GM23338 (cell line): ENCODE measurements at regions not wholly inside any gene's neighbourhood (a gene's known extent, or its start where the extent isn't known, plus 50 kb on each side); places are given as distances from the start of the nearest gene placed in this dataset.

Experiments used
- ATAC-seq: fragments of 200-7000 bp; cut with Tn5 transposase; 3 replicates; pipeline ENCODE4 v1.9.1; 2020
- DNase-seq: peaks from one replicate; pipeline ENCODE4 v3.0.0-alpha.2; 2015; ENCODE audit warnings: low spot score
- H2AFZ ChIP-seq: fragments of 200-600 bp; sonication (generic); 2 replicates; pipeline ENCODE4 v1.8.0; 2016; ENCODE audit warnings: antibody characterized with exemption, mild to moderate bottlenecking, moderate library complexity
- H3F3A ChIP-seq: fragments of 200-600 bp; sonication (generic); replicated peaks from 2 replicates; pipeline ENCODE4 v1.8.0; 2017; ENCODE audit warnings: antibody characterized with exemption, mixed run types, low read depth
- H3K27ac ChIP-seq: fragments of 200-600 bp; sonication (generic); 2 replicates; pipeline ENCODE4 v1.6.1; 2016; ENCODE audit warnings: low read depth
- H3K27me3 ChIP-seq: fragments of 200-600 bp; sonication (generic); 2 replicates; pipeline ENCODE4 v1.8.0; 2016; ENCODE audit warnings: mild to moderate bottlenecking, mixed run types, moderate library complexity; ENCODE audit not compliant: insufficient read depth
- H3K36me3 ChIP-seq: fragments of 200-600 bp; sonication (generic); 2 replicates; pipeline ENCODE4 v1.8.0; 2016; ENCODE audit warnings: mild to moderate bottlenecking; ENCODE audit not compliant: insufficient read depth
- H3K4me1 ChIP-seq: fragments of 200-600 bp; sonication (generic); 2 replicates; pipeline ENCODE4 v1.8.0; 2016; ENCODE audit warnings: mild to moderate bottlenecking, moderate library complexity; ENCODE audit not compliant: insufficient read depth
- H3K4me2 ChIP-seq: fragments of 200-600 bp; sonication (generic); 2 replicates; pipeline ENCODE4 v1.7.1; 2017; ENCODE audit warnings: mixed run types
- H3K4me3 ChIP-seq: fragments of 200-600 bp; sonication (generic); 2 replicates; pipeline ENCODE4 v1.6.1; 2016; ENCODE audit warnings: mixed run types
- H3K79me2 ChIP-seq: fragments of 200-600 bp; sonication (generic); replicated peaks from 2 replicates; pipeline ENCODE4 v1.8.0; 2017; ENCODE audit warnings: mild to moderate bottlenecking; ENCODE audit not compliant: insufficient read depth
- H3K9me2 ChIP-seq: fragments of 200-600 bp; sonication (generic); 2 replicates; pipeline ENCODE4 v1.8.0; 2017; ENCODE audit not compliant: insufficient read depth
- H4K20me1 ChIP-seq: fragments of 200-600 bp; sonication (generic); replicated peaks from 2 replicates; pipeline ENCODE4 v1.8.0; 2017; ENCODE audit warnings: mild to moderate bottlenecking; ENCODE audit not compliant: insufficient read depth
- H3K27ac Mint-ChIP-seq: 2 replicates; pipeline ENCODE4 v1.8.0; 2020; ENCODE audit warnings: inconsistent platforms, mild to moderate bottlenecking, moderate library complexity, mixed read lengths
- H3K27me3 Mint-ChIP-seq: 3 replicates; pipeline ENCODE4 v1.8.0; 2022; ENCODE audit warnings: low read depth, mild to moderate bottlenecking, moderate library complexity, mixed read lengths, inconsistent platforms; ENCODE audit not compliant: insufficient read depth, poor library complexity
- H3K36me3 Mint-ChIP-seq: 3 replicates; pipeline ENCODE4 v1.8.0; 2021; ENCODE audit warnings: low read depth, mild to moderate bottlenecking, inconsistent platforms, moderate library complexity, mixed read lengths
- H3K4me1 Mint-ChIP-seq: 3 replicates; pipeline ENCODE4 v1.8.0; 2020; ENCODE audit warnings: mild to moderate bottlenecking, inconsistent platforms, mixed read lengths
- H3K4me3 Mint-ChIP-seq: 3 replicates; pipeline ENCODE4 v1.8.0; 2021; ENCODE audit warnings: moderate library complexity, mild to moderate bottlenecking, inconsistent platforms, mixed read lengths
- H3K9me3 Mint-ChIP-seq: 3 replicates; pipeline ENCODE4 v1.8.0; 2020; ENCODE audit warnings: moderate library complexity, mild to moderate bottlenecking, inconsistent platforms, mixed read lengths
- EZH2 ChIP-seq: fragments of 200-600 bp; sonication (generic); IDR thresholded peaks from one replicate; pipeline ENCODE4 v1.8.0; 2017; ENCODE audit warnings: antibody characterized with exemption, mild to moderate bottlenecking, low read depth; ENCODE audit not compliant: unreplicated experiment
- EZH2phosphoT487 ChIP-seq: fragments of 200-600 bp; sonication (generic); IDR thresholded peaks from one replicate; pipeline ENCODE4 v1.8.1; 2018; ENCODE audit warnings: antibody characterized with exemption; ENCODE audit not compliant: unreplicated experiment
- JUNB ChIP-seq: IDR thresholded peaks from one replicate; pipeline ENCODE4 v1.6.1; 2016; ENCODE audit warnings: antibody characterized with exemption; ENCODE audit not compliant: unreplicated experiment
- NANOG ChIP-seq: IDR thresholded peaks from 2 replicates; pipeline ENCODE4 v1.6.1; 2016; ENCODE audit warnings: antibody characterized with exemption, borderline replicate concordance
- ZNF114 ChIP-seq: fragments of 250-450 bp; sonication (Bioruptor Pico); IDR thresholded peaks from 2 replicates; pipeline ENCODE4 v1.5.0; 2020; ENCODE audit warnings: mild to moderate bottlenecking, moderate library complexity
- ZNF331 ChIP-seq: fragments of 250-450 bp; sonication (Bioruptor Pico); IDR thresholded peaks from 2 replicates; pipeline ENCODE4 v1.5.0; 2020; ENCODE audit warnings: low read depth, mild to moderate bottlenecking, moderate library complexity
- TF ChIP-seq, protein P1 (sequence below): fragments of 250-450 bp; sonication (Bioruptor Pico); IDR thresholded peaks from 2 replicates; pipeline ENCODE4 v1.5.0; 2020; ENCODE audit warnings: mild to moderate bottlenecking, moderate library complexity

GRCh38 chr20:1779567-1779966 is 115.6 kb upstream of the SIRPA start (continued):
- TF ChIP-seq, protein P1, sequence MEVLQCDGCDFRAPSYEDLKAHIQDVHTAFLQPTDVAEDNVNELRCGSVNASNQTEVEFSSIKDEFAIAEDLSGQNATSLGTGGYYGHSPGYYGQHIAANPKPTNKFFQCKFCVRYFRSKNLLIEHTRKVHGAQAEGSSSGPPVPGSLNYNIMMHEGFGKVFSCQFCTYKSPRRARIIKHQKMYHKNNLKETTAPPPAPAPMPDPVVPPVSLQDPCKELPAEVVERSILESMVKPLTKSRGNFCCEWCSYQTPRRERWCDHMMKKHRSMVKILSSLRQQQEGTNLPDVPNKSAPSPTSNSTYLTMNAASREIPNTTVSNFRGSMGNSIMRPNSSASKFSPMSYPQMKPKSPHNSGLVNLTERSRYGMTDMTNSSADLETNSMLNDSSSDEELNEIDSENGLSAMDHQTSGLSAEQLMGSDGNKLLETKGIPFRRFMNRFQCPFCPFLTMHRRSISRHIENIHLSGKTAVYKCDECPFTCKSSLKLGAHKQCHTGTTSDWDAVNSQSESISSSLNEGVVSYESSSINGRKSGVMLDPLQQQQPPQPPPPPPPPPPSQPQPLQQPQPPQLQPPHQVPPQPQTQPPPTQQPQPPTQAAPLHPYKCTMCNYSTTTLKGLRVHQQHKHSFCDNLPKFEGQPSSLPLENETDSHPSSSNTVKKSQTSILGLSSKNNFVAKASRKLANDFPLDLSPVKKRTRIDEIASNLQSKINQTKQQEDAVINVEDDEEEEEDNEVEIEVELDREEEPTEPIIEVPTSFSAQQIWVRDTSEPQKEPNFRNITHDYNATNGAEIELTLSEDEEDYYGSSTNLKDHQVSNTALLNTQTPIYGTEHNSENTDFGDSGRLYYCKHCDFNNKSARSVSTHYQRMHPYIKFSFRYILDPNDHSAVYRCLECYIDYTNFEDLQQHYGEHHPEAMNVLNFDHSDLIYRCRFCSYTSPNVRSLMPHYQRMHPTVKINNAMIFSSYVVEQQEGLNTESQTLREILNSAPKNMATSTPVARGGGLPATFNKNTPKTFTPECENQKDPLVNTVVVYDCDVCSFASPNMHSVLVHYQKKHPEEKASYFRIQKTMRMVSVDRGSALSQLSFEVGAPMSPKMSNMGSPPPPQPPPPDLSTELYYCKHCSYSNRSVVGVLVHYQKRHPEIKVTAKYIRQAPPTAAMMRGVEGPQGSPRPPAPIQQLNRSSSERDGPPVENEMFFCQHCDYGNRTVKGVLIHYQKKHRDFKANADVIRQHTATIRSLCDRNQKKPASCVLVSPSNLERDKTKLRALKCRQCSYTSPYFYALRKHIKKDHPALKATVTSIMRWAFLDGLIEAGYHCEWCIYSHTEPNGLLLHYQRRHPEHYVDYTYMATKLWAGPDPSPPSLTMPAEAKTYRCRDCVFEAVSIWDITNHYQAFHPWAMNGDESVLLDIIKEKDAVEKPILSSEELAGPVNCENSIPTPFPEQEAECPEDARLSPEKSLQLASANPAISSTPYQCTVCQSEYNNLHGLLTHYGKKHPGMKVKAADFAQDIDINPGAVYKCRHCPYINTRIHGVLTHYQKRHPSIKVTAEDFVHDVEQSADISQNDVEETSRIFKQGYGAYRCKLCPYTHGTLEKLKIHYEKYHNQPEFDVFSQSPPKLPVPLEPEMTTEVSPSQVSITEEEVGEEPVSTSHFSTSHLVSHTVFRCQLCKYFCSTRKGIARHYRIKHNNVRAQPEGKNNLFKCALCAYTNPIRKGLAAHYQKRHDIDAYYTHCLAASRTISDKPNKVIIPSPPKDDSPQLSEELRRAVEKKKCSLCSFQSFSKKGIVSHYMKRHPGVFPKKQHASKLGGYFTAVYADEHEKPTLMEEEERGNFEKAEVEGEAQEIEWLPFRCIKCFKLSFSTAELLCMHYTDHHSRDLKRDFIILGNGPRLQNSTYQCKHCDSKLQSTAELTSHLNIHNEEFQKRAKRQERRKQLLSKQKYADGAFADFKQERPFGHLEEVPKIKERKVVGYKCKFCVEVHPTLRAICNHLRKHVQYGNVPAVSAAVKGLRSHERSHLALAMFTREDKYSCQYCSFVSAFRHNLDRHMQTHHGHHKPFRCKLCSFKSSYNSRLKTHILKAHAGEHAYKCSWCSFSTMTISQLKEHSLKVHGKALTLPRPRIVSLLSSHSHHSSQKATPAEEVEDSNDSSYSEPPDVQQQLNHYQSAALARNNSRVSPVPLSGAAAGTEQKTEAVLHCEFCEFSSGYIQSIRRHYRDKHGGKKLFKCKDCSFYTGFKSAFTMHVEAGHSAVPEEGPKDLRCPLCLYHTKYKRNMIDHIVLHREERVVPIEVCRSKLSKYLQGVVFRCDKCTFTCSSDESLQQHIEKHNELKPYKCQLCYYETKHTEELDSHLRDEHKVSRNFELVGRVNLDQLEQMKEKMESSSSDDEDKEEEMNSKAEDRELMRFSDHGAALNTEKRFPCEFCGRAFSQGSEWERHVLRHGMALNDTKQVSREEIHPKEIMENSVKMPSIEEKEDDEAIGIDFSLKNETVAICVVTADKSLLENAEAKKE = no peak
- TF ChIP-seq JUNB (no peak), ZNF114 (CRISPR knock-in tag) (no peak), EZH2 (no peak), ZNF331 (CRISPR knock-in tag) (no peak), NANOG (no peak)

DNA sequence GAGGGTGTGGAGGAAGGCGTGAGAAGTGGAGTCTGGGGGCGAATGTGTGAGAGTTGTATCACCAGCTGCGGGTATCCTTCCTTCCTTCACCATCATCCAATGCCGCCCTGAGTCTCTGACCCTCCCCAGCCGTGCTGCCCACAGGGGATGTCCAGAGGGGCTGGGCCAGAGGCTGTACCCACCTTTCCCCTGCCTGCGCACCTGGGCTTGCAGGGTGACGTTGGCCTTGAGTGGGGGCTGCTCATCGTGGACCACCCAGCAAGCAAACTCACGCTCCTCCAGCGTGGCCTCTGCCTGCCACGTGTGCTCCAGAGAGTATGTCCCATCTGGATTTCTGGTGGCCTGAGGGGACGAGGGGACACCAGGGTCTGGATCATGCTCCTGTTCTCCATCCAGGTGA is 116.9 kb upstream of the SIRPA start:
- Histone ChIP-seq H4K20me1 (no peaks in the 10 kb centered on the region), H3K79me2 (no peaks in the 10 kb centered on the region), H3K4me3 (no peak overlapping the region), H3F3A (no peaks in the 10 kb centered on the region), H3K9me2 (no peaks in the 10 kb centered on the region), H3K4me2 (no peak overlapping the region), H3K27ac (no peak overlapping the region), H3K4me1 (peaks cover 19% of the 10 kb centered on the region), H3K27me3 (no peaks in the 10 kb centered on the region; the same call in 1 of the 2 replicates), H3K36me3 (no peaks in the 10 kb centered on the region), H2AFZ (no peak overlapping the region)
- ATAC-seq = no peak
- Mint-ChIP-seq H3K4me3 (no peak overlapping the region), H3K9me3 (no peaks in the 10 kb centered on the region), H3K27ac (no peak overlapping the region), H3K27me3 (peaks cover 9% of the 10 kb centered on the region), H3K4me1 (peaks cover 16% of the 10 kb centered on the region), H3K36me3 (peaks cover 4% of the 10 kb centered on the region; the same call in 2 of the 3 replicates)
- DNase-seq = no peak
- no peak for TF ChIP-seq EZH2phosphoT487
